Activated CD8-positive, alpha-beta T cell treated with anti-CD3 and anti-CD28 coated beads for 36 hours (primary cell): ENCODE measurements at regions not wholly inside any gene's neighbourhood (a gene's known extent, or its start where the extent isn't known, plus 50 kb on each side); places are given as distances from the start of the nearest gene placed in this dataset.

Experiments
- ATAC-seq: fragments of 200-7000 bp; cut with Tn5 transposase; one replicate; pipeline ENCODE4 v1.10.0; 2021; ENCODE audit warnings: mild to moderate bottlenecking, moderate library complexity
- CTCF ChIA-PET: fragments of 350-600 bp; sonication (Branson Sonifier 250); formaldehyde crosslinking; loops from one replicate; lab custom pipeline; 2021; ENCODE audit warnings: antibody characterized with exemption; lab: Charles Lee
- POLR2A ChIA-PET: fragments of 350-600 bp; sonication (Branson Sonifier 250); formaldehyde crosslinking; loops from one replicate; lab custom pipeline; 2021; ENCODE audit warnings: antibody characterized with exemption; lab: Charles Lee
- DNase-seq: peaks from one replicate; pipeline ENCODE4 v3.0.0-alpha.2; 2020
- H3K27ac Mint-ChIP-seq: one replicate; pipeline ENCODE4 v1.8.0; 2021; ENCODE audit warnings: mild to moderate bottlenecking, mixed read lengths
- H3K27me3 Mint-ChIP-seq: one replicate; pipeline ENCODE4 v1.8.0; 2021; ENCODE audit warnings: mixed read lengths
- H3K36me3 Mint-ChIP-seq: one replicate; pipeline ENCODE4 v1.8.0; 2021; ENCODE audit warnings: low read depth, mixed read lengths
- H3K4me1 Mint-ChIP-seq: one replicate; pipeline ENCODE4 v1.8.0; 2021; ENCODE audit warnings: low read depth, mixed read lengths
- H3K4me3 Mint-ChIP-seq: one replicate; pipeline ENCODE4 v1.8.0; 2021; ENCODE audit warnings: mild to moderate bottlenecking, moderate library complexity, mixed read lengths
- H3K9me3 Mint-ChIP-seq: one replicate; pipeline ENCODE4 v1.8.0; 2021; ENCODE audit warnings: mixed read lengths
- CTCF ChIP-seq: fragments of 200-600 bp; IDR thresholded peaks from one replicate; pipeline ENCODE4 v1.8.0; 2022; ENCODE audit warnings: antibody characterized with exemption, mild to moderate bottlenecking
- intact Hi-C: fragments of 100-400 bp; cut with micrococcal nuclease; formaldehyde crosslinking; loops from one replicate; pipeline ENCODE4 v1.10.0; 2022

GRCh38 chr2:564471-565181 is 112.6 kb downstream of the TMEM18 start:
- peaks cover 7% of the 10 kb centered on the region for H3K27me3 Mint-ChIP-seq
- POLR2A ChIA-PET, result no interaction called here
- H3K36me3 Mint-ChIP-seq, result no peaks in the 10 kb centered on the region
- no peaks in the 10 kb centered on the region for H3K9me3 Mint-ChIP-seq
- H3K4me3 Mint-ChIP-seq, result no peak overlapping the region
- no peak overlapping the region for H3K27ac Mint-ChIP-seq
- intact Hi-C loops, result no loop called here
- CTCF ChIA-PET, result interaction anchor here (1.2 kb wide), 1 partner anchor 36 kb away, joined by 3 read pairs; no protein-coding TSS in a partner anchor
- TF ChIP-seq CTCF, result no peak
- no peak for ATAC-seq
- H3K4me1 Mint-ChIP-seq, result no peaks in the 10 kb centered on the region
- no peak for DNase-seq

GRCh38 chr2:563512-563911 is 113.7 kb downstream of the TMEM18 start:
- peaks cover 11% of the 10 kb centered on the region for H3K27me3 Mint-ChIP-seq
- no peak overlapping the region for H3K27ac Mint-ChIP-seq
- ATAC-seq (no peak), DNase-seq (no peak)
- CTCF ChIA-PET, result interaction anchor here (1.2 kb wide), 1 partner anchor 73 kb away, joined by 3 read pairs; no protein-coding TSS in a partner anchor
- no peak for TF ChIP-seq CTCF
- H3K9me3 Mint-ChIP-seq, result no peaks in the 10 kb centered on the region
- no peaks in the 10 kb centered on the region for H3K4me1 Mint-ChIP-seq
- no peaks in the 10 kb centered on the region for H3K36me3 Mint-ChIP-seq
- no peak overlapping the region for H3K4me3 Mint-ChIP-seq
- intact Hi-C loops, result no loop called here
- POLR2A ChIA-PET, result no interaction called here

- Mint-ChIP-seq H3K4me1 (no peaks in the 10 kb centered on the region), H3K9me3 (no peaks in the 10 kb centered on the region), H3K27ac (no peak overlapping the region), H3K4me3 (no peak overlapping the region), H3K27me3 (peaks cover 15% of the 10 kb centered on the region), H3K36me3 (no peaks in the 10 kb centered on the region)
- ATAC-seq, result no peak
- POLR2A ChIA-PET, result no interaction called here
- intact Hi-C loops, result no loop called here
- CTCF ChIA-PET, result interaction anchor here (1.2 kb wide), 1 partner anchor 74 kb away, joined by 3 read pairs; no protein-coding TSS in a partner anchor
- TF ChIP-seq CTCF, result no peak
- no peak for DNase-seq
Measured at GRCh38 chr2:562391-563364, 114.5 kb downstream of the TMEM18 start.

- peaks cover 13% of the 10 kb centered on the region for H3K27me3 Mint-ChIP-seq
- no peak for TF ChIP-seq CTCF
- intact Hi-C loops, result no loop called here
- no peak for ATAC-seq
- H3K27ac Mint-ChIP-seq, result no peak overlapping the region
- POLR2A ChIA-PET, result no interaction called here
- H3K4me1 Mint-ChIP-seq, result no peaks in the 10 kb centered on the region
- H3K36me3 Mint-ChIP-seq, result no peaks in the 10 kb centered on the region
- no peak overlapping the region for H3K4me3 Mint-ChIP-seq
- no peaks in the 10 kb centered on the region for H3K9me3 Mint-ChIP-seq
- CTCF ChIA-PET, result no interaction called here
- DNase-seq, result no peak
Measured at GRCh38 chr2:558879-559278, 118.3 kb downstream of the TMEM18 start.

GRCh38 chr2:558302-558642 is 118.9 kb downstream of the TMEM18 start:
- no peak for TF ChIP-seq CTCF
- no peak for DNase-seq
- intact Hi-C loops, result no loop called here
- Mint-ChIP-seq H3K4me1 (no peaks in the 10 kb centered on the region), H3K27me3 (peaks cover 14% of the 10 kb centered on the region), H3K9me3 (no peaks in the 10 kb centered on the region), H3K4me3 (no peak overlapping the region), H3K36me3 (no peaks in the 10 kb centered on the region), H3K27ac (no peak overlapping the region)
- ATAC-seq, result no peak
- POLR2A ChIA-PET, result no interaction called here
- CTCF ChIA-PET, result no interaction called here
